ENCODE measurements at regions not wholly inside any gene's neighbourhood (a gene's known extent, or its start where the extent isn't known, plus 50 kb on each side); places are given as distances from the start of the nearest gene placed in this dataset.

- no peak for TF ChIP-seq EZH2phosphoT487 (IDR thresholded peaks at IDR 0.05; ENCODE audit: low read depth)
- TF ChIP-seq, protein P1, sequence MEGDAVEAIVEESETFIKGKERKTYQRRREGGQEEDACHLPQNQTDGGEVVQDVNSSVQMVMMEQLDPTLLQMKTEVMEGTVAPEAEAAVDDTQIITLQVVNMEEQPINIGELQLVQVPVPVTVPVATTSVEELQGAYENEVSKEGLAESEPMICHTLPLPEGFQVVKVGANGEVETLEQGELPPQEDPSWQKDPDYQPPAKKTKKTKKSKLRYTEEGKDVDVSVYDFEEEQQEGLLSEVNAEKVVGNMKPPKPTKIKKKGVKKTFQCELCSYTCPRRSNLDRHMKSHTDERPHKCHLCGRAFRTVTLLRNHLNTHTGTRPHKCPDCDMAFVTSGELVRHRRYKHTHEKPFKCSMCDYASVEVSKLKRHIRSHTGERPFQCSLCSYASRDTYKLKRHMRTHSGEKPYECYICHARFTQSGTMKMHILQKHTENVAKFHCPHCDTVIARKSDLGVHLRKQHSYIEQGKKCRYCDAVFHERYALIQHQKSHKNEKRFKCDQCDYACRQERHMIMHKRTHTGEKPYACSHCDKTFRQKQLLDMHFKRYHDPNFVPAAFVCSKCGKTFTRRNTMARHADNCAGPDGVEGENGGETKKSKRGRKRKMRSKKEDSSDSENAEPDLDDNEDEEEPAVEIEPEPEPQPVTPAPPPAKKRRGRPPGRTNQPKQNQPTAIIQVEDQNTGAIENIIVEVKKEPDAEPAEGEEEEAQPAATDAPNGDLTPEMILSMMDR (IDR thresholded peaks at IDR 0.05; ENCODE audit: low read depth, low read length) = no peak
These were observed 686.8 kb upstream of the KIF2B start for GRCh38 chr17:53135969-53136368.
